Right lobe of liver (tissue), 4 donors: ENCODE measurements at regions not wholly inside any gene's neighbourhood (a gene's known extent, or its start where the extent isn't known, plus 50 kb on each side); places are given as distances from the start of the nearest gene placed in this dataset.

Experiments
- POLR2A ChIP-seq: fragments of 450-650 bp; IDR thresholded peaks from one replicate; pipeline ENCODE4 v1.6.1; 2017; ENCODE audit warnings: antibody characterized with exemption, mild to moderate bottlenecking
- TF ChIP-seq, protein P1 (sequence below), 4 donors: fragments of 200-600 bp in 3 of 4; fragments of 450-650 bp in 1 of 4; IDR thresholded peaks; one replicate each; pipeline versions ENCODE4 v1.5.1 to v1.8.0; 2016 to 2022; ENCODE audit warnings: antibody characterized with exemption in 4 of 4, mild to moderate bottlenecking in 2 of 4
- donor health status: DM: no; HTN: no; CAD: no.
- donor health status: DM: no; HTN: no; CAD: no.
- donor health status: DM: no; HTN: yes; CAD: no.

DNA sequence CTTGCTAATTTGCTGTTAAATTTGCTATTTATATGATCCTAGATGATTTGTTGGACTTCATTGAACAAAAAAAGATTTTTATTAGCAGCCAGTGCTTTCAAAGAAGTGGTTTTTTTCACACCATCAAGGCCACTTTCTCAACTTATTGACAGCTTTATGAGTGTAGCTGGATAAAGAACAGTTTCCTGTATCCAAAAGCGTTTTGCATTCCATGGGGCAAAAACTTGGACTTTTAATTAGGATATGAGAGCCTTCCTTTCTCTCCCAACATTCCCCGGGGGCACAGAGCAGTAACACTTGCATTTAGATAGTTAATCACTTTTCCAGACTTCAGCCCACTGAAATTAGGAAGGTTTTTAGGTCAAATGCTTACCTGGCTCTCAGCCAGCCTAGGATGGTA, 177.1 kb upstream of the ELAC2 start:
- no peak for TF ChIP-seq POLR2A
- TF ChIP-seq, protein P1, sequence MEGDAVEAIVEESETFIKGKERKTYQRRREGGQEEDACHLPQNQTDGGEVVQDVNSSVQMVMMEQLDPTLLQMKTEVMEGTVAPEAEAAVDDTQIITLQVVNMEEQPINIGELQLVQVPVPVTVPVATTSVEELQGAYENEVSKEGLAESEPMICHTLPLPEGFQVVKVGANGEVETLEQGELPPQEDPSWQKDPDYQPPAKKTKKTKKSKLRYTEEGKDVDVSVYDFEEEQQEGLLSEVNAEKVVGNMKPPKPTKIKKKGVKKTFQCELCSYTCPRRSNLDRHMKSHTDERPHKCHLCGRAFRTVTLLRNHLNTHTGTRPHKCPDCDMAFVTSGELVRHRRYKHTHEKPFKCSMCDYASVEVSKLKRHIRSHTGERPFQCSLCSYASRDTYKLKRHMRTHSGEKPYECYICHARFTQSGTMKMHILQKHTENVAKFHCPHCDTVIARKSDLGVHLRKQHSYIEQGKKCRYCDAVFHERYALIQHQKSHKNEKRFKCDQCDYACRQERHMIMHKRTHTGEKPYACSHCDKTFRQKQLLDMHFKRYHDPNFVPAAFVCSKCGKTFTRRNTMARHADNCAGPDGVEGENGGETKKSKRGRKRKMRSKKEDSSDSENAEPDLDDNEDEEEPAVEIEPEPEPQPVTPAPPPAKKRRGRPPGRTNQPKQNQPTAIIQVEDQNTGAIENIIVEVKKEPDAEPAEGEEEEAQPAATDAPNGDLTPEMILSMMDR (IDR thresholded peaks at IDR 0.05): no peak
